GM20000 (cell line): ENCODE measurements at regions not wholly inside any gene's neighbourhood (a gene's known extent, or its start where the extent isn't known, plus 50 kb on each side); places are given as distances from the start of the nearest gene placed in this dataset.

Source experiments
- DNase-seq: peaks from one replicate; pipeline ENCODE4 v3.0.0; 2012; ENCODE audit warnings: low spot score
- TF ChIP-seq, protein P1 (sequence below): IDR thresholded peaks from 2 replicates; pipeline ENCODE4 v1.5.1; 2012; ENCODE audit warnings: mild to moderate bottlenecking, control low read depth; ENCODE audit errors: extremely low read depth, missing control alignments

DNA sequence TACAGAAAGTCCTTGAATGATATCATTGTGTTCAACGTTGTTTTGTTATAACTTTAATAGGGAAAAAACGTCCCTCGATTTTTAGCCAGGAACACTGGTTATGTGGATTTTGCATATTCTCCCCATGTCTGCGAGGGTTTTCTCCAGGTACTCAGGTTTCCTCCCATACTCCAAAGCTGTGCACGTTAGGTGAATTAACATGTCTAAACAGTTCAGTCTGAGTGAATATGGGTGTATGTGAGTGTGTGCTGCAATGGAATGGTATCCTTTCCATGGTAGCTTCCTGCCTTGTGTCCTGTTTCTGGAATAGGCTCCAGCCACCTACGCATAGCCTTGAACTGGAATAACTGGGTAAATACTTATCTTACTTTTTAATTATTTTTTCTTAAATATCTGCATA, 810.8 kb upstream of the ATXN7L3B start:
- no peak for DNase-seq
- TF ChIP-seq, protein P1, sequence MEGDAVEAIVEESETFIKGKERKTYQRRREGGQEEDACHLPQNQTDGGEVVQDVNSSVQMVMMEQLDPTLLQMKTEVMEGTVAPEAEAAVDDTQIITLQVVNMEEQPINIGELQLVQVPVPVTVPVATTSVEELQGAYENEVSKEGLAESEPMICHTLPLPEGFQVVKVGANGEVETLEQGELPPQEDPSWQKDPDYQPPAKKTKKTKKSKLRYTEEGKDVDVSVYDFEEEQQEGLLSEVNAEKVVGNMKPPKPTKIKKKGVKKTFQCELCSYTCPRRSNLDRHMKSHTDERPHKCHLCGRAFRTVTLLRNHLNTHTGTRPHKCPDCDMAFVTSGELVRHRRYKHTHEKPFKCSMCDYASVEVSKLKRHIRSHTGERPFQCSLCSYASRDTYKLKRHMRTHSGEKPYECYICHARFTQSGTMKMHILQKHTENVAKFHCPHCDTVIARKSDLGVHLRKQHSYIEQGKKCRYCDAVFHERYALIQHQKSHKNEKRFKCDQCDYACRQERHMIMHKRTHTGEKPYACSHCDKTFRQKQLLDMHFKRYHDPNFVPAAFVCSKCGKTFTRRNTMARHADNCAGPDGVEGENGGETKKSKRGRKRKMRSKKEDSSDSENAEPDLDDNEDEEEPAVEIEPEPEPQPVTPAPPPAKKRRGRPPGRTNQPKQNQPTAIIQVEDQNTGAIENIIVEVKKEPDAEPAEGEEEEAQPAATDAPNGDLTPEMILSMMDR, result no peak

DNA sequence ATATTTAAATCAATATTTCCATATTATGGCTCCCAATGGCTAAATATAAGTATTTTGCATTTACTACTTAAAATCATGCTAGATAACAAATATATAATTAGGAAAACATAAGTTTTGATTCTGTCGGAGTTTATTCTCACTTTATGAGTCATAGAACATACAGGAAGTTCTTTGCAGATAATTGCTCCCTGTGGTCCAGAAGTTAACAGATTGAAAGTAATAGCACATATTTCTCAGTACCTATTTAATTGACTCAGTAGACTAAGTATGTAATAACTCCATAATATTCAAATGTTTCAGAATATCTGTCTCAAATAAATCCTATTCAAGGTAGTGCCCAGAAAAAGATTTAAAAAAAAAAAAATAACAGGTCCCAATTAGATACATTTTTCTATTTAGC, 806.0 kb upstream of the ATXN7L3B start:
- DNase-seq, result no peak
- TF ChIP-seq, protein P1, result no peak

DNA sequence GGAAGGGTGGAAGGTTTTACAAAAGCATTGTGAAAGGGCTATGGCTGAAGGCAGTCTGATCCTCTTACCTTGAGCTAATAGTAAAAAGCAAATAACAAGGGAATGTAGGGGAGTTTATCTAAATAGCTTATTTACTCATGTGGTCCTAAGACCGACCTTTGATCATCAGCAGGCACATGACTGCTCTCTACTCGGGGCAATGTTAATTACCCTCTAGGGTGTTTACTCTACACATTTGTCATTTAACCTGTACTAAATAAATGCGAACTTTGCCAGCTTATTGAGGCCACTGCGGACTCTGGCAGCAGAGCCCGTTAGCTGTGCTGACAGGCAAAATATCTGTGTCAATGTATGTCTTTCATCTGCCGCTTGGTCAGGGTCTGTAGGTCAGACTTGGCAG, 768.3 kb upstream of the ATXN7L3B start:
- TF ChIP-seq, protein P1, result no peak
- no peak for DNase-seq

DNA sequence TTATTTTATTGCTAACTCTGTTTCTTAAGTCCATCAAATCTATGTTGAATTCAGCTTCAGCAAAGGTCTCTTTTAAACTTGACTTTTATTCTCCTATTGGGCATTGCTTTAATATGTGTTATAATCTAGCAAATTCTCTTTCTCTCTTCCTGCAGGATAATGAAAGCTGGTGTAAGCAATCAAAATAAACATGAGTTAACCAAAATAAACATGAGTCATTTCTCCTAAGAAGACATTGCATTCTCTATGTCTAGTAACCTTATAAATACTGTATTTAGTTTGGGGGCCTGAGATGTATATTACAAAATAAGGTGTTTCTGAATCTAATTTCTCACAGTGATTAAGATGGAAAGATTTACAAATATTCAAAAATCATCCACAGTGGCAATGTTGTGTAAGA, 739.1 kb upstream of the ATXN7L3B start:
- no peak for DNase-seq
- TF ChIP-seq, protein P1, result no peak

DNA sequence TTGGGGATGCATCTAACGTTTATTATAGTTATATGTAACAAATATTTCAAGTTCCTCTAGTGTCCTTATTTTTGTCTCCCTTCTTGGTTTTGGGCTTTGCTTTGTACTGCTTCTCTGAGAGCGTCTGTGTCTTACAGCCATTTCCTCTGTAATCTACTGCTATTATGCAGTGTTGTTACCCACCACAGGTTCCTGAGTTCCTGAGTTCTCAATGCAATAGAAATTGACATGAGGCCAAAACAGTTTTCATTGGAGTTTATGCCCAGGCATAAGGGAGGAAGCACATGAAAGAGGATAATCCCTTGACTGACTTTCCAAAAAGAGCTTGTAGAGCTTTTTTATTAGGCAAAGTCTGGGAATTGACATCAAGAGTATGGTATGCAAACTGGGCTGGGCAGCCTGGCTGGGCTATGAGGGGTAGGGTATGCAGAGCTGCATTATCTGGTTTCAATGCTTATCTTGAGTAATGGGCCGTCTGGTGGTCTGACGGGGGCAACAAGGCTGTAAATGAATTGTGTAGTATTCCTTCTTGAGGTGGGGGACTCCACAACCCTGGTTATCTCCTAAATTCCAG, 722.5 kb upstream of the ATXN7L3B start:
- TF ChIP-seq, protein P1, result no peak
- DNase-seq, result no peak

DNA sequence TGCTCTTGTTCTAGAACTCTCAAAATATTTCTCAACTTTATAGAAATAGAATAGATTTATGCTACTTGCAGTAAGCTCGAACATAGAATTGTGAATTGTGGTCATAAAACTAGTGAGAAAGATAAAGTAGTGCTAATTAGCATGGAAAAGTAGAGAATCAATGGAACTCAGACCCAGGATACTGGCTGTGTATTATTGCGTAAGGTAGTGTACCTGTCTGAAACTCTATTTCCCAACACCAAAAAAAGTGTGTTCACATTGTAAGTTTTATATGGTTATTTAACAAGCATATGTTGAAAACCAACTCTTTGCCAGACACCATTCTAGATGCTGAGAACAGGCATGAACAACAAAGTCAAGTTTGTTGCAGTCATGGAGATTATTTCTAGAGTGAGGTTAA, 720.5 kb upstream of the ATXN7L3B start:
- DNase-seq, result no peak
- TF ChIP-seq, protein P1, result no peak

DNA sequence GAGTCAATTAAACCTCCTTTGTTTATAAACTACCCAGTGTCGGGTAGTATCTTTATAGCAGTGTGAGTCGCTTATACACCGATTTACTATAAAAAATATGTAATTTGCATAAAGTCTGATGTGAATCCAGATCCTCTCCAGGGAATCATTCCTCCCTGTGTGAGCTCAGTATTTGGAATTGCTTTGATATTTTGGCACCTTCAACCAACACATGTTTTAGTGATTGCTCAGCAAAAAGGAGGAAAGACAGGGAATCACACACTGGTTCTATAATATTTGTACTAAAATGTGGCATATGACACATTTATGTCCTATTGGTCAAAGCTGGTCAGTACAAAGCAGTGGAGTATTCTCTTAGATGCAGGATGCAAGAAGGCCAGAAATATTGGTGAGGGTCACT, 703.9 kb upstream of the ATXN7L3B start:
- DNase-seq, result no peak
- TF ChIP-seq, protein P1, result no peak
